SK-N-SH (cell line): ENCODE measurements at regions not wholly inside any gene's neighbourhood (a gene's known extent, or its start where the extent isn't known, plus 50 kb on each side); places are given as distances from the start of the nearest gene placed in this dataset.

ENCODE experiments used
- CHD2 ChIP-seq: fragments of 150-350 bp; IDR thresholded peaks from 2 replicates; pipeline ENCODE4 v1.6.1; 2018; ENCODE audit warnings: low read length; ENCODE audit not compliant: partially characterized antibody
- CTCF ChIP-seq: fragments of 200-600 bp; sonication (generic); IDR thresholded peaks from 2 replicates; pipeline ENCODE4 v1.6.1; 2017; ENCODE audit warnings: antibody characterized with exemption, mild to moderate bottlenecking, moderate library complexity
- EP300 ChIP-seq, 2 experiments: IDR thresholded peaks; 2 replicates each; pipeline versions ENCODE4 v1.4.0 to v1.6.1; 2012; ENCODE audit warnings: borderline replicate concordance in 1 of 2, low read depth in 1 of 2, low read length in 1 of 2
- JUND ChIP-seq: IDR thresholded peaks from 2 replicates; pipeline ENCODE4 v1.4.0; 2012
- MXI1 ChIP-seq: IDR thresholded peaks from 2 replicates; pipeline ENCODE4 v1.6.1; 2012; ENCODE audit warnings: mild to moderate bottlenecking, low read depth, low read length, improper control_type of control experiment
- POLR2AphosphoS5 ChIP-seq: IDR thresholded peaks from 2 replicates; pipeline ENCODE4 v1.6.1; 2012; ENCODE audit warnings: low read depth, low read length
- REST ChIP-seq: IDR thresholded peaks from 2 replicates; pipeline ENCODE4 v1.6.1; 2012; ENCODE audit warnings: mild to moderate bottlenecking, low read depth, low read length, moderate library complexity
- TCF12 ChIP-seq: IDR thresholded peaks from 2 replicates; pipeline ENCODE4 v1.4.0; 2012
- YY1 ChIP-seq: IDR thresholded peaks from 2 replicates; pipeline ENCODE4 v1.4.0; 2012; ENCODE audit warnings: low read depth, mild to moderate bottlenecking

GRCh38 chr5:92927291-92927778 lies 653.7 kb downstream of the NR2F1-AS1 start:
- TF ChIP-seq JUND: no peak
- no peak for TF ChIP-seq CTCF
- TF ChIP-seq REST: no peak
- no peak for TF ChIP-seq MXI1
- no peak for TF ChIP-seq YY1
- no peak for TF ChIP-seq POLR2AphosphoS5
- TF ChIP-seq CHD2: no peak
- TF ChIP-seq TCF12: no peak
- no peak for TF ChIP-seq EP300 (IDR thresholded peaks at IDR 0.05; ENCODE audit: borderline replicate concordance in 1 of 2, low read depth in 1 of 2, low read length in 1 of 2)
